ENCODE measurements at regions not wholly inside any gene's neighbourhood (a gene's known extent, or its start where the extent isn't known, plus 50 kb on each side); places are given as distances from the start of the nearest gene placed in this dataset.

- DNase-seq: no peak
These were observed 207.8 kb downstream of the DRD1 start for GRCh38 chr5:175236176-175236575.

DNA sequence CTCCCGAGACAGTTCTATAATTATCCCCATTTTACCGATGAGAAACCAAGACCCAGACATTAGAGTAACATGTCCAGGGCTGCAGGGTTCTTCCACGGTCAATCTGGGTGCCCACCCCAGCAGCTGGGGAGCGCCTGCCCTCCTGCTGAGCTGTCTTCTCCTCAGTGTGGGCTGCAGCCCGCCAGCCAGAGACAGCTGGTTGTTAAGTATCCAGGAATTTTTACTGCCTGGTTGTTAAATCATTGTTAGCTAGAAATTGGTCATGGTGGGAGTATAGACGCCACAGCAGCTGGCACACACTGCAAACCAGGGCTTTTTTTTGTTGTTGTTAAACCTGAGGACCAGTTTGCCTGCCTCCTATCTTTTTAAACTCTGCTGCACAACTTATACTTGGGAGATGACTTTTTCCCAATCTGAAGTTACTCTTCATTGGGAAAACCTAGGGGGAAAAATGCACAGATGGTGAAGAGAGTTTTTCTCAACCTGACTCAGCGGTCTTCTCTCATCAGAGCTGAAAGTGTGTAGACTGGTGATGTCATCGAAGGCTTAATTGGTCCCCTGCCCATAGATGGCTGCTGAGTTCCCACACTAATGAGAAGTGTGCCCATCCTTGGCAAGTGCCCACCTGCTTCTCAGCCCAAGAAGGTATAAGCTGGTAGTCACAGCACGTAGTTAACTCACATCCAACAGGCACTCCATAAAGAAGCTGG, 208.6 kb downstream of the DRD1 start:
- no peak for DNase-seq

DNA sequence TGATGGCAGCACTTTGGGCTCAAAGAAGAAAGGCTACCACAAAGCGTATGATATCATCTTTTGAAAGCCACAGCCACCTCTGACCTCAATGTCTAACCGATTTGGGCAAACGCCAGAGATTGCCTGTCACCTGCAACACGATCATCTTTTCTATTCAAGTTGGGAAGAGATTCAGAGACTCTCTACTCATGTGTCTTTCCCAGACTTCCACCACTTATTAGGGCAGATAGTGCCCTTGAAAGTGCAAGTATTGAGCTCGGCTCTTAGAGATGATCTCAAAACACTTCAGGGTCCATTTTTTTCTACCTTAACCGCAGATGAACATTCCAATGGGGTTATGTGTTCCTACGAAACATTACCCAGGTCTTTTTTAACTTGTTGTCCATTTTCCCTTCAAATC, 213.7 kb downstream of the DRD1 start:
- DNase-seq: no peak

DNA sequence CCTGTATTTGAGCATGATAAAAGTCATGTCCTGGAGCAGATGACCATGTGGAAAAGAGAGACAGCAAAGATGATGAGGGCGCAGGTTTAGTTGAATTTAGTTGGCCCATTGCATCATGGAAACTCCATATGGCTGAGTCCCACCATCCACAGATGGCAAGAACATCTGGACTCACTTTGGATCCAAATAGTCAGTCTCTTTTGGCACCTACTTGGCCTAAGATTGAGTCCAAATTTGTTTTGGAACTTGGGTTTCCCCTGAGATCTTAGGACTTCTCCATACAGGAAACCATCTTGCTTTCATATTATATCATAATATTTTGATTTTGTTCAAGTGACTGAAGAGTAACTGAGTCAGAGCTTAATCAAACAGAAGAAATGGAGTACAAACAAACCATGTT, 217.5 kb downstream of the DRD1 start:
- no peak for DNase-seq

DNA sequence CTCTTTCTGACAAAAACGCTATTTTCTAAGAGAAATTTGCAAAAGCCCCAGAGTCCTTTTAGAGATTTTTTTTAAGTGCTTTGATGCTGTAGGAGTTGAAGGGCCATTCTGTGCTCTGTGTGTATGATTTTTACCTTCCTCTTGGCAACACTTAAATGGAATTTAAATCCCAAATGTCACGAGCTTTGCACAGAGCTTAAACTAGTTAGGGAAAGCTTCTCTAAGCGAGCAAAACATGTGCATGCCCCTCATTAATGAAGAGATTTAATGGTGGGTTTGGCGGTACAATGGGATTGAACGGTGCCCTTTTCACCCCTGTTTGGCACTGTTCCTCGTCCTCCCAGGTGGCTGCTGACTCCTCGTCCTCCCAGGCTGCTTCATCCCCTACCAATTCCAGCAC, 220.7 kb downstream of the DRD1 start:
- no peak for DNase-seq

DNA sequence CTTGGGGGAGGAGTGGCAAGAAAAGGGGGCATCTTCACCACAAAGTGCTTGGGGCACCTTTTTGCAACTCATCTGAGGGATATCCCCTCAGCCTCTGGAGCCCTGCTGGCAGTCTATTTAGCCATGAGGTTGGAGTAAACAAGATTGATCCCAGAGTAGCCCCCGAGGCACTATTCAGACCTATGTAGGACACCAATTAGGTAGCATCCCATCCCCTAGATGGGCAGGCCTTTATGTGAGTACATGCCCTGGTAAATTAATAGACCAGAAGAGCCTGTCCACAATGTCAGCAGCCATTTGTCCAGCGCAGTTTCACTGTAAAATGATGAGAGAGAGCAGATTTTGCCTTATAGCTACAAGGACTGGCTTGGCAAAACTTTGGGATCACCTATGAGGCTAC, 221.4 kb downstream of the DRD1 start:
- DNase-seq: no peak

DNA sequence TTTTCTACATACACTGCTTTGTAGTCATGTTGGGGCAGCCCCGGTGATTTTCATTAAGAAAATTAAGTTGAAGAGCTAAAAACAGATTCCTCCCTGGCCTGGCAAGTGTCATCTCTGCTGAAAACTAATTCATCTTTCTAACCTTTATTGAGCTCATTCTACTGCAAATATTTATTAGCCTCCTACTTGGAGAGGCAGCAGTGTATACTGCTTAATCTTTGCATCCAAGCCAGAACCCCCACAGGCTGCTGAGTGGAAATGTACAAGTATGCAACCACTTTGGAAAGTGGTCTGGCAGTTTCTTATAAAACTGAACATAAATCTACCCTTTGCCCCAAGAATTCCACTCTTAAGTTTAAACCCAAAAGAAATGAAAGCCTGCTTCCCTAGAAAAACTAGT, 223.4 kb downstream of the DRD1 start:
- DNase-seq: no peak

DNA sequence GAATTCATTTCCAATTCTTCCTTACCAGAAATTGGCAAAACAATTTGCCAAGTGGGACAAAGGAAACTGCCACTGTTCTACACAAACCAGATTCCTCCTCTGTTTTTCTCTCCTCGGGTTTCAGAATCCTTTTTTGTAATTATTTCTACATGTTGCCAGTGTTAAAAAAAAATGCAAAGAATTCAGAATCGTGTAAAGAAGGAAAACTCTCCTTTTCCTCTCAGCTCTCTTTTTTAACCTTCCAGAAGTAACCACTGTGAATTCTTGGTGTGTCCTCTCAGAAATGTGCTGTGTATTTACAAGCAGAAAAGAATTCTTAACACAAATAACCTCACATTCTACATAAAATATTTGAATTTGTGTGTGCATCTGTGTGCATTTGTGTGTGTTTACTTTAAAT, 224.6 kb downstream of the DRD1 start:
- DNase-seq: no peak

- no peak for DNase-seq
These were observed 227.0 kb downstream of the DRD1 start for GRCh38 chr5:175216991-175217390.

DNA sequence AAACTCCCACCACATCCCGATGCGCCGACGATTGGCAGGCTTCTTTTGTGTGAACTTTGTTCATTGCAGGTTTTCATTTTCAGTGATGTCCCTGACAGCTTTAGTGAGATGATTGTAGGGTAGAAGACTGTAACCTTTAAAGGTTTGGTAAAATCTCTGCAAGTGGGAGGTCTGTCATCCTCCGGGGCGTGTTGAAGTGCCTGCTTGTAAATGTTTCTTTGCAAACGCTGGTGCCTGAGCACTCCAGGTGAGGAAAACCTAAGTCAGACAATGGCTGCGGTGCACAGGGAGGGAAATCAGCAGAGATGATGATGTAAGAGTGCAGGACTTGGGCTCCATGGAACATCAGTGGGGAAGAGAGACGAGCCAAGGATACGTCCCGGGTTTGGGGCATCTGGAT, 228.1 kb downstream of the DRD1 start:
- no peak for DNase-seq

DNA sequence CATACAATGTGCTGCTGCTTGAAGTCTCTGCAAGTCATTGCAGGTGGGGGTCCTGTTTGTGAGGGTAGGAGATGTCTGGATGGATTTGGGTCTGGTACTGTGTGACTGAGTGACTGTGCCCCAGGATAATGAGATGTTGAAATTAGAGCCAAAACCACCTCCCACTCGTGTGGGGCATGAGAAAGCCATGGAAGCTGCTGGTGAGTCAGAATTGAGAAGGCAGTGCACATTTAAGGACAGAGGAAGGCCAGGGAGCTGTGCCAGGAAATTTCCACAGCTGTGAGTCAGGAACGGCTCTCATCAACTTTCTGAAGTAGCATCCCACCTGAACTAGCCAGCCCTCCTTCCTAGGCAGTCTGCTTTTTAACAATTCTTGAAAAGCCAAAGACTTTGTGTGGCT, 229.8 kb downstream of the DRD1 start:
- no peak for DNase-seq

- DNase-seq: no peak
These were observed 231.8 kb downstream of the DRD1 start for GRCh38 chr5:175211956-175212756.

DNA sequence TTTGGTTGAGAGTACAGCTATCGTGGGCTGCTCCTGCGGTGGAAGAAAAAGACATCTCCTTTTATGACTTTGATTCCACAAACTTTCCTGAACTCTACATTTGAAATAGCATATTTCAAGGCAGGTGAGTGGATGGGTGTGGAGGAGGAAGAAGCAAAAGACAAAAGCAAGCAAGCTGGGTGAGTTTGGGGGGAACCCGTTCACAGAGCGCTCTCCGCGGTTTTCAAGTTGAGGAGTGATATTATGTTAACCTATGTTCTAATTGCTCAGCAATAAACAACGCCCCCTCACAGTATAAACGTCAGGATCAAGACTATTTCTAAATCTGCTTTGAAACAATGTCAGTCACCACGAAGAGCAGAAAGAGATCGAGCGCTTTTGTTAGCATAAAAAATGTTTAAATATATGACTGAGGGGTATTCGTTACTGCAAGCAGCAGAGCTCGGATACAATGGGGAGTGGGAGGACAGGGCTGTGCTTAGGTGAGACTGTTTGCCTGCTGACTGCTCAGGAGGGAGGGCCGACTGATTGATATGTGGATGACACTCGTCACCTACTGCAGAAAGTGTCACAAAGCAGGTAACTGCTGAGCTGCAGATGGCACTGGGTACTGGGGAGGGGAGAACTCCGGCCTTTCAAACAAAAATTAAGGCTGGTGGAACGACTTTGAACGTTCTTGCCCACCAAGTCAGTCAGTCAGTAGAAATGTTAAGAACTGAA, 236.5 kb downstream of the DRD1 start:
- DNase-seq: no peak

- DNase-seq: no peak
These were observed 237.3 kb downstream of the DRD1 start for GRCh38 chr5:175206669-175207068.

DNA sequence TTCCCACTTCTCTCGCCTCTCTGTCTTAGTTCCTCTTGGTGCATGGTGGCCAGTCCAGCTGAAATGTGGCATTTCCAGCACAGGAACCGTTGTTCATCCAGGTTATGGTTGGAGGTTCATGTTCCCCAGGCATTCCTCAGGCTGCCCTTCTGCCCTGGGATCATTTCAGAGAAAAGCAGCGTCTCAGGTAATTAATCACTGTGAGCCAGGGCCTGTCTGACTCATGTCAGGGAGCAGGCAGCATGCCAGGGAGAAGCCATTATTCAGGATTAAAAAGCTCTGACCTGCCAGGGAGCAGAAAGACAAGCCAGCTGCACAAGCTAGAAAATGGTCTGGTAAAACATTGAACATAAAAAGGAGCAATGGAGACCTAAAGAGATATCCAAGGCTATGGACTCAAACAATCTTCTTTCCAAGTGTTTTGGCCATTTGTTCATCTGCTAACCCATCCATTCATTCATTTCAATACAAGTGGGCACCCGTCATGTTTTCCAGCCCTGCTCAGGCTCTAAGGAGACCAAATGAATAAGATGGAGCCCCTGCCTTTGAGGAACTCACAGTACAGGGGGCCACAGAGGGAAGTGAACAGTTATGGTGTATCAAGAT, 241.4 kb downstream of the DRD1 start:
- DNase-seq: no peak

GRCh38 chr5:175201393-175201792, 242.6 kb downstream of the DRD1 start:
- DNase-seq: no peak

DNA sequence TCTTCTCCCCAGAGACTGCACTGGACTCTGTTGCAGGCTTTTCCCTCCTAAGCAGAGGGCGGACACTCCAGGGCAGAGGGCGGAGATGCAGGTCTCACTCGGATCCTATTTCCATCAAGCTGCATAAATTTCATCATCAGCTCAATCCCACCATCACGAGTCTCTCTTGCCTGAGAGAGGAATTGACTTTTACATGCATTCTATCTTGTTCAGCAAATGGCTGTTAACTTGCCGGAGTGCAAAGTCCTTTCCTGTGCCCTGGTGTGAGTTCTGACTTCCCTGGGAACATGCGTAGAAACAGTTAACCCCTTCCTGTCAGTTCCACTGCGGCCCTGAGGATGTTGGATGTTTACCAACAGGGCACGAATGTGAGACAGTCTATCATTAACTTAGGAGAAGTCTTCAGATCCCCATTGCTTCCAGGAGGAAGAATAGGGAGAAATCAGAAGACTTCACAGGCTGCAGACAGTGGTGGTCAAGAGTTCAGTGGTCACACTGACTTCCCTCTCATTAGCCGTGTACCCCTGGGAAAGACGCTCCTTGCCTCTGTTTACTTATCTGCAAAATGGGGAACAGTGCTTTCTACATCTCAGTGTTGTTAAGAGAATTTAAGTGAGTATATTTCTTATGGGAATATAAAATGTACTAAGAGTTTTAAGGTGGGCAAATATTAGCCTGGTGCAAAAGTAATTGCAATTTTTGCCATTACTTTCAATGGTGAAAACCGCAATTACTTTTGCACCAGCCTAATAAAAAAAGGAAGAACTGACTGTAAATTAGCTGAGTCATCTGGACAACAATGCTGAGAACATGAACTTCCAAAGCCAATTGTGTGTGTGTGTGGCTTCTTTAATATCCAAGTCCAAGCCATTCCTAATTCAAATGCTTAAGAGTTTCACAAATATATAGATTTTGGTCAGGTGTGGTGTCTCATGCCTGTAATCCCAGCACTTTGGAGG, 248.0 kb downstream of the DRD1 start:
- no peak for DNase-seq

DNA sequence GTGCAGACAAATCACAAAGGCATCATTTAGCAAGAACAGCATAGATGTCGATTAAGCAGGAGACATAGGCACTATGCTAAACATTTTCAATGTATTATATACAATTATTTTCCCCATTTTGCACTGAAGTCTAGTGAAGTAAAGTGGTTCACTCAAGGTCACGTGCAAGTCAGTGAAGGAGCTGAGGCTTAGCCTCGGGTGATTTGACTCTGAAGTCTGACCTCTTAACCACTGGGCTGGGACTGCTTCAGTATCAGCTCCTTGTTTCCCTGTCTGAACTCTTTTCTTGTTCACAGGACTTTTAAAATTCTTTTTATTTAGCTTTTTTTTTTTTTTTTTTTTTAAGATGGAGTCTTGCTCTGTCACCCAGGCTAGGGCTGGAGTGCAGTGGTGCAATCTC, 262.7 kb downstream of the DRD1 start:
- DNase-seq: no peak

DNA sequence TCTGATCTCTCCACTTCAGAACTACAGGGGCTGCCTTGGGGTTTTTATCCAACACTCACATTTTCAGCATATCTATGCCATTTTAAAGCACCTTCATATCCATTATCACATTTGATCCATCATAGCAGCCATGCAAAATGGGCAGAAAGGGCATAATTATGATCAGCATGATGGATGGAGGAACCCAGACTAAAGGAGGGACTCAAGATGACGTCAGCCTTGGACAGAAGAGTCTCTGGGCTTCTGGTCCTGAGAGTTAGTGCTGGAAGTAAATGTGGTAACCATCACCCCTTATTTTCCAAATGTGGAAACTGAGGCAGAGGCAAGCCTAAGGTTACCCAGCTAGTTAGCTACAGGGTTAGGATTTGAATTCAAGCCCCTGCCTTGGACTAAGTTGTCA, 273.1 kb downstream of the DRD1 start:
- DNase-seq: no peak

- no peak for DNase-seq
These were observed 275.0 kb downstream of the DRD1 start for GRCh38 chr5:175168882-175169507.

GRCh38 chr5:175166026-175166425, 278.0 kb downstream of the DRD1 start:
- DNase-seq: no peak
